Liver (tissue), 8 donors: ENCODE measurements at regions not wholly inside any gene's neighbourhood (a gene's known extent, or its start where the extent isn't known, plus 50 kb on each side); places are given as distances from the start of the nearest gene placed in this dataset.

Experiments
- DNase-seq: peaks from one replicate; pipeline ENCODE4 v3.0.0-alpha.2; 2017; ENCODE audit warnings: low spot score
- H3K27ac ChIP-seq, 2 donors: one replicate each; pipeline ENCODE4 v1.7.0; 2013; ENCODE audit warnings: inconsistent platforms in 2 of 2, low read length in 2 of 2, control low read depth in 1 of 2, low read depth in 1 of 2, mild to moderate bottlenecking in 1 of 2
- H3K27me3 ChIP-seq, 4 donors: one replicate each; pipeline versions ENCODE4 v1.6.1 to v1.7.0; 2013; ENCODE audit warnings: low read length in 3 of 4, inconsistent platforms in 1 of 4, mild to moderate bottlenecking in 1 of 4, moderate library complexity in 1 of 4; ENCODE audit not compliant: control insufficient read depth in 4 of 4, insufficient read depth in 4 of 4
- H3K36me3 ChIP-seq, 4 donors: one replicate each; pipeline versions ENCODE4 v1.6.1 to v1.7.0; 2013; ENCODE audit warnings: low read length in 3 of 4, mild to moderate bottlenecking in 3 of 4, low read depth in 1 of 4, moderate library complexity in 1 of 4; ENCODE audit not compliant: control insufficient read depth in 4 of 4, insufficient read depth in 3 of 4
- H3K4me1 ChIP-seq, 4 donors: one replicate each; pipeline versions ENCODE4 v1.6.1 to v1.7.0; 2013; ENCODE audit warnings: low read length in 3 of 4, mild to moderate bottlenecking in 3 of 4, moderate library complexity in 1 of 4; ENCODE audit not compliant: control insufficient read depth in 4 of 4, insufficient read depth in 4 of 4
- H3K4me3 ChIP-seq, 3 donors: one replicate each; pipeline versions ENCODE4 v1.6.1 to v1.7.0; 2013; ENCODE audit warnings: low read length in 3 of 3, control low read depth in 1 of 3, low read depth in 1 of 3, mild to moderate bottlenecking in 1 of 3
- H3K9ac ChIP-seq, 2 donors: one replicate each; pipeline ENCODE4 v1.7.0; 2013; ENCODE audit warnings: low read length in 2 of 2, mild to moderate bottlenecking in 2 of 2, moderate library complexity in 2 of 2, control low read depth in 1 of 2, low read depth in 1 of 2
- H3K9me3 ChIP-seq, 4 donors: one replicate each; pipeline versions ENCODE4 v1.6.1 to v1.7.0; 2013; ENCODE audit warnings: low read length in 3 of 4; ENCODE audit not compliant: control insufficient read depth in 4 of 4
- ATF3 ChIP-seq: IDR thresholded peaks from 2 replicates; pipeline ENCODE4 v1.6.1; 2016; ENCODE audit warnings: antibody characterized with exemption
- EGR1 ChIP-seq, 2 donors: IDR thresholded peaks; 2 replicates each; pipeline ENCODE4 v1.6.1; 2016 to 2018; ENCODE audit warnings: antibody characterized with exemption in 2 of 2, low read depth in 2 of 2
- FOXA1 ChIP-seq: IDR thresholded peaks from 2 replicates; pipeline ENCODE4 v1.6.1; 2016; ENCODE audit warnings: antibody characterized with exemption
- FOXA2 ChIP-seq: IDR thresholded peaks from 2 replicates; pipeline ENCODE4 v1.6.1; 2016; ENCODE audit warnings: antibody characterized with exemption
- GABPA ChIP-seq, 2 donors: IDR thresholded peaks in 1 of 2; conservative IDR thresholded peaks in 1 of 2; 2 replicates each; pipeline ENCODE4 v1.6.1; 2016; ENCODE audit warnings: antibody characterized with exemption in 2 of 2, mild to moderate bottlenecking in 1 of 2, moderate library complexity in 1 of 2
- HNF4A ChIP-seq, 2 donors: conservative IDR thresholded peaks; 2 replicates each; pipeline ENCODE4 v1.6.1; 2016; ENCODE audit warnings: antibody characterized with exemption in 2 of 2, mild to moderate bottlenecking in 2 of 2
- HNF4G ChIP-seq: IDR thresholded peaks from 2 replicates; pipeline ENCODE4 v1.6.1; 2016; ENCODE audit warnings: antibody characterized with exemption
- JUND ChIP-seq, 2 donors: IDR thresholded peaks; 2 replicates each; pipeline ENCODE4 v1.6.1; 2016; ENCODE audit warnings: antibody characterized with exemption in 2 of 2
- MAX ChIP-seq: IDR thresholded peaks from 2 replicates; pipeline ENCODE4 v1.6.1; 2016; ENCODE audit warnings: antibody characterized with exemption
- NR2F2 ChIP-seq: IDR thresholded peaks from 2 replicates; pipeline ENCODE4 v1.6.1; 2016; ENCODE audit warnings: antibody characterized with exemption
- RAD21 ChIP-seq, 2 donors: IDR thresholded peaks; 2 replicates each; pipeline ENCODE4 v1.6.1; 2016; ENCODE audit warnings: antibody characterized with exemption in 2 of 2, mild to moderate bottlenecking in 2 of 2
- SP1 ChIP-seq: IDR thresholded peaks from 2 replicates; pipeline ENCODE4 v1.6.1; 2018; ENCODE audit warnings: antibody characterized with exemption, mild to moderate bottlenecking
- YY1 ChIP-seq: IDR thresholded peaks from 2 replicates; pipeline ENCODE4 v1.6.1; 2016; ENCODE audit warnings: antibody characterized with exemption, mild to moderate bottlenecking
- WGBS: extraction: QIAGEN DNeasy Blood & Tissue Kit; methylation state at CpG from one replicate; pipeline ENCODE4 v1.1.7; 2013; 5-methylcytosine and 5-hydroxymethylcytosine counted together
- TF ChIP-seq, protein P1 (sequence below): fragments of 150-350 bp; IDR thresholded peaks from 2 replicates; pipeline ENCODE4 v1.5.1; 2017; ENCODE audit warnings: improper control_type of control experiment, low read depth, low read length; ENCODE audit not compliant: missing input control
- TF ChIP-seq, protein P2 (sequence below): IDR thresholded peaks from 2 replicates; pipeline ENCODE4 v1.6.1; 2016; ENCODE audit warnings: antibody characterized with exemption
- TF ChIP-seq, protein P3 (sequence below): IDR thresholded peaks from 2 replicates; pipeline ENCODE4 v1.6.1; 2016; ENCODE audit warnings: antibody characterized with exemption, mild to moderate bottlenecking
- donor health status: healthy.
- donor health status: healthy.
- donor health status: healthy.
- donor health status: healthy.
- donor health status: healthy.

DNA sequence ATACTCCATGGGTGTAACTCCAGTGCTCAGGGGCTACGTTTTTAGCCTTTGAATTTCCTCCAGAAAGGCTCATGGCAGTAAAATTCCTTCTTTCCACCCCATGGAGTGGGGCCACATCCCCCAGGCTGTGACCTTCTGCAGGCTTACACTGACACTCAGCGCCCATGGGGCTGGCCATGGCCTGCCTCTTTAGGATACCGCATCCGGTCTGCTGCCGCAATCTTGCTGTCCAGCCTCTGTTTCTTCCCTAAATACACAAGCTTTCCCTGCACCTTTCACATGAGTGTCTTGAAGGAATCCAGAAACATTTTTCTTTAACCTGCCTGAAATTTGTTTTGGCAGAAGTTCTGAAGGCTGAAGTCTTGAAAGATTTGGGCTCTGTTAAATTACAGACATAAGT lies 170.5 kb downstream of the NTMT2 start:
- TF ChIP-seq SP1 = no peak
- no peak for TF ChIP-seq ATF3
- TF ChIP-seq NR2F2 = no peak
- TF ChIP-seq GABPA (IDR thresholded peaks at IDR 0.05 in 1 of 2, conservative IDR thresholded peaks at IDR 0.05 in 1 of 2) = no peak
- TF ChIP-seq, protein P1, sequence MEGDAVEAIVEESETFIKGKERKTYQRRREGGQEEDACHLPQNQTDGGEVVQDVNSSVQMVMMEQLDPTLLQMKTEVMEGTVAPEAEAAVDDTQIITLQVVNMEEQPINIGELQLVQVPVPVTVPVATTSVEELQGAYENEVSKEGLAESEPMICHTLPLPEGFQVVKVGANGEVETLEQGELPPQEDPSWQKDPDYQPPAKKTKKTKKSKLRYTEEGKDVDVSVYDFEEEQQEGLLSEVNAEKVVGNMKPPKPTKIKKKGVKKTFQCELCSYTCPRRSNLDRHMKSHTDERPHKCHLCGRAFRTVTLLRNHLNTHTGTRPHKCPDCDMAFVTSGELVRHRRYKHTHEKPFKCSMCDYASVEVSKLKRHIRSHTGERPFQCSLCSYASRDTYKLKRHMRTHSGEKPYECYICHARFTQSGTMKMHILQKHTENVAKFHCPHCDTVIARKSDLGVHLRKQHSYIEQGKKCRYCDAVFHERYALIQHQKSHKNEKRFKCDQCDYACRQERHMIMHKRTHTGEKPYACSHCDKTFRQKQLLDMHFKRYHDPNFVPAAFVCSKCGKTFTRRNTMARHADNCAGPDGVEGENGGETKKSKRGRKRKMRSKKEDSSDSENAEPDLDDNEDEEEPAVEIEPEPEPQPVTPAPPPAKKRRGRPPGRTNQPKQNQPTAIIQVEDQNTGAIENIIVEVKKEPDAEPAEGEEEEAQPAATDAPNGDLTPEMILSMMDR = no peak
- TF ChIP-seq RAD21 (IDR thresholded peaks at IDR 0.05) = no peak
- no peak for TF ChIP-seq MAX
- no peak for TF ChIP-seq FOXA1
- no peak for TF ChIP-seq HNF4G
- no peak for TF ChIP-seq JUND (IDR thresholded peaks at IDR 0.05)
- no peak for TF ChIP-seq HNF4A (conservative IDR thresholded peaks at IDR 0.05)
- no peak for TF ChIP-seq FOXA2
- no peak for TF ChIP-seq YY1
- TF ChIP-seq, protein P2, sequence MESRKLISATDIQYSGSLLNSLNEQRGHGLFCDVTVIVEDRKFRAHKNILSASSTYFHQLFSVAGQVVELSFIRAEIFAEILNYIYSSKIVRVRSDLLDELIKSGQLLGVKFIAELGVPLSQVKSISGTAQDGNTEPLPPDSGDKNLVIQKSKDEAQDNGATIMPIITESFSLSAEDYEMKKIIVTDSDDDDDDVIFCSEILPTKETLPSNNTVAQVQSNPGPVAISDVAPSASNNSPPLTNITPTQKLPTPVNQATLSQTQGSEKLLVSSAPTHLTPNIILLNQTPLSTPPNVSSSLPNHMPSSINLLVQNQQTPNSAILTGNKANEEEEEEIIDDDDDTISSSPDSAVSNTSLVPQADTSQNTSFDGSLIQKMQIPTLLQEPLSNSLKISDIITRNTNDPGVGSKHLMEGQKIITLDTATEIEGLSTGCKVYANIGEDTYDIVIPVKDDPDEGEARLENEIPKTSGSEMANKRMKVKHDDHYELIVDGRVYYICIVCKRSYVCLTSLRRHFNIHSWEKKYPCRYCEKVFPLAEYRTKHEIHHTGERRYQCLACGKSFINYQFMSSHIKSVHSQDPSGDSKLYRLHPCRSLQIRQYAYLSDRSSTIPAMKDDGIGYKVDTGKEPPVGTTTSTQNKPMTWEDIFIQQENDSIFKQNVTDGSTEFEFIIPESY = no peak
- TF ChIP-seq EGR1 (IDR thresholded peaks at IDR 0.05; ENCODE audit: low read depth in 2 of 2) = no peak
- Histone ChIP-seq H3K9me3 (no peaks in the 10 kb centered on the region), H3K4me3 (no peak overlapping the region), H3K9ac (no peak overlapping the region), H3K27me3 (peaks cover 0 to 8% (median 1%) of the 10 kb centered on the region in 4 donors), H3K27ac (no peak overlapping the region), H3K36me3 (no peaks in the 10 kb centered on the region), H3K4me1 (no peaks in the 10 kb centered on the region)
- WGBS = 88% methylated on average over 5 of the region's 5 CpGs
- DNase-seq = no peak

- H3K9me3 ChIP-seq = no peaks in the 10 kb centered on the region
- H3K27me3 ChIP-seq = peaks cover 0 to 8% (median 1%) of the 10 kb centered on the region in 4 donors
- H3K9ac ChIP-seq = no peak overlapping the region
- H3K4me1 ChIP-seq = no peaks in the 10 kb centered on the region
- H3K27ac ChIP-seq = no peak overlapping the region
- WGBS = 72% methylated on average over 1 of the region's 1 CpG
- no peak for DNase-seq
- no peak overlapping the region for H3K4me3 ChIP-seq
- no peak for TF ChIP-seq RAD21 (IDR thresholded peaks at IDR 0.05)
- no peak for TF ChIP-seq GABPA (IDR thresholded peaks at IDR 0.05 in 1 of 2, conservative IDR thresholded peaks at IDR 0.05 in 1 of 2)
- TF ChIP-seq SP1 = no peak
- TF ChIP-seq YY1 = no peak
- TF ChIP-seq NR2F2 = no peak
- TF ChIP-seq, protein P3, sequence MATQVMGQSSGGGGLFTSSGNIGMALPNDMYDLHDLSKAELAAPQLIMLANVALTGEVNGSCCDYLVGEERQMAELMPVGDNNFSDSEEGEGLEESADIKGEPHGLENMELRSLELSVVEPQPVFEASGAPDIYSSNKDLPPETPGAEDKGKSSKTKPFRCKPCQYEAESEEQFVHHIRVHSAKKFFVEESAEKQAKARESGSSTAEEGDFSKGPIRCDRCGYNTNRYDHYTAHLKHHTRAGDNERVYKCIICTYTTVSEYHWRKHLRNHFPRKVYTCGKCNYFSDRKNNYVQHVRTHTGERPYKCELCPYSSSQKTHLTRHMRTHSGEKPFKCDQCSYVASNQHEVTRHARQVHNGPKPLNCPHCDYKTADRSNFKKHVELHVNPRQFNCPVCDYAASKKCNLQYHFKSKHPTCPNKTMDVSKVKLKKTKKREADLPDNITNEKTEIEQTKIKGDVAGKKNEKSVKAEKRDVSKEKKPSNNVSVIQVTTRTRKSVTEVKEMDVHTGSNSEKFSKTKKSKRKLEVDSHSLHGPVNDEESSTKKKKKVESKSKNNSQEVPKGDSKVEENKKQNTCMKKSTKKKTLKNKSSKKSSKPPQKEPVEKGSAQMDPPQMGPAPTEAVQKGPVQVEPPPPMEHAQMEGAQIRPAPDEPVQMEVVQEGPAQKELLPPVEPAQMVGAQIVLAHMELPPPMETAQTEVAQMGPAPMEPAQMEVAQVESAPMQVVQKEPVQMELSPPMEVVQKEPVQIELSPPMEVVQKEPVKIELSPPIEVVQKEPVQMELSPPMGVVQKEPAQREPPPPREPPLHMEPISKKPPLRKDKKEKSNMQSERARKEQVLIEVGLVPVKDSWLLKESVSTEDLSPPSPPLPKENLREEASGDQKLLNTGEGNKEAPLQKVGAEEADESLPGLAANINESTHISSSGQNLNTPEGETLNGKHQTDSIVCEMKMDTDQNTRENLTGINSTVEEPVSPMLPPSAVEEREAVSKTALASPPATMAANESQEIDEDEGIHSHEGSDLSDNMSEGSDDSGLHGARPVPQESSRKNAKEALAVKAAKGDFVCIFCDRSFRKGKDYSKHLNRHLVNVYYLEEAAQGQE = no peak
- no peak for TF ChIP-seq FOXA2
- no peak for TF ChIP-seq FOXA1
- TF ChIP-seq HNF4G = no peak
- TF ChIP-seq, protein P2 = no peak
- no peak for TF ChIP-seq HNF4A (conservative IDR thresholded peaks at IDR 0.05)
- no peak for TF ChIP-seq ATF3
- TF ChIP-seq, protein P1 = no peak
- no peak for TF ChIP-seq MAX
- no peaks in the 10 kb centered on the region for H3K36me3 ChIP-seq
Observed at GRCh38 chr1:170318141-170318540, 172.4 kb downstream of the NTMT2 start.
